MCF 10A (cell line): ENCODE measurements at regions not wholly inside any gene's neighbourhood (a gene's known extent, or its start where the extent isn't known, plus 50 kb on each side); places are given as distances from the start of the nearest gene placed in this dataset.

Source experiments
- BruUV-seq: library from RNA; stranded (reverse); fragments of 400-500 nt; replicated peaks from 2 replicates; lab custom pipeline; 2021; lab: Mats Ljungman, UMichigan
- CTCF ChIA-PET: fragments of 300-600 bp; sonication (Branson Sonifier 250); formaldehyde crosslinking; extraction: SDS; loops from one replicate; lab custom pipeline; 2021; ENCODE audit warnings: antibody characterized with exemption, inconsistent platforms; lab: Yijun Ruan, JAX
- POLR2A ChIA-PET: fragments of 300-600, 350-650 bp; sonication (Branson Sonifier 250); formaldehyde crosslinking; extraction: SDS; loops from one replicate; lab custom pipeline; 2020; ENCODE audit warnings: antibody characterized with exemption, inconsistent platforms; lab: Yijun Ruan, JAX
- DNase-seq: peaks from one replicate; pipeline ENCODE4 v3.0.0-alpha.2; 2018; ENCODE audit not compliant: unreplicated experiment
- H3K27ac Mint-ChIP-seq: one replicate; pipeline ENCODE4 v1.8.0; 2022; ENCODE audit warnings: mild to moderate bottlenecking, low read depth, mixed read lengths; ENCODE audit not compliant: unreplicated experiment
- H3K27me3 Mint-ChIP-seq: one replicate; pipeline ENCODE4 v1.8.0; 2022; ENCODE audit warnings: mixed read lengths; ENCODE audit not compliant: insufficient read depth, unreplicated experiment
- H3K36me3 Mint-ChIP-seq: one replicate; pipeline ENCODE4 v1.8.0; 2022; ENCODE audit warnings: mild to moderate bottlenecking, moderate library complexity, mixed read lengths; ENCODE audit not compliant: insufficient read depth, unreplicated experiment
- H3K4me1 Mint-ChIP-seq: one replicate; pipeline ENCODE4 v1.8.0; 2022; ENCODE audit warnings: mixed read lengths; ENCODE audit not compliant: insufficient read depth, unreplicated experiment
- H3K4me3 Mint-ChIP-seq: one replicate; pipeline ENCODE4 v1.8.0; 2022; ENCODE audit warnings: mild to moderate bottlenecking, moderate library complexity, mixed read lengths; ENCODE audit not compliant: unreplicated experiment
- H3K9me3 Mint-ChIP-seq: one replicate; pipeline ENCODE4 v1.8.0; 2022; ENCODE audit warnings: mixed read lengths; ENCODE audit not compliant: unreplicated experiment
- CTCF ChIP-seq: fragments of 200-600 bp; IDR thresholded peaks from one replicate; pipeline ENCODE4 v1.8.0; 2022; ENCODE audit warnings: antibody characterized with exemption, mild to moderate bottlenecking; ENCODE audit not compliant: unreplicated experiment
- intact Hi-C: fragments of 100-400 bp; cut with micrococcal nuclease; formaldehyde crosslinking; loops from 2 replicates; pipeline ENCODE4 v1.14.1; 2022

DNA sequence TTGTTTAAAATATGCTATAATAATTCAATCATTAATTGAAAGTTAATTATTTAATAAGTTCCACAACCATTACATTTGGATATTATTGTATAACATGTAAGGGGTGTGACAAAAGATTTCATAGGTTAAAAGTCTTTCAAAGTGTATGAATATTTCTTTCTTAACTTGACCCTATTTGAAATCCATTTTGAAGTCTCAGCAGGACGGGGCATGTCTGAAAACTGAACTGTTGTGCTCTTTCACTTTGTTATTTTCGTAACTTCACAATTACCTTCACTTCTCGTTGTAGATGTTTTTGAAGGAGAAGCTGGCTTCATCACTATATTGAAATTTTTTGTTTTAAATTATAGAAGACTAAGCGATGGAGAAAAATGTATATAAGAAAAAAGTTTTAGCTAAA lies 1775.7 kb downstream of the PCDH9 start:
- H3K27me3 Mint-ChIP-seq: no peaks in the 10 kb centered on the region
- TF ChIP-seq CTCF: no peak
- no peaks in the 10 kb centered on the region for H3K36me3 Mint-ChIP-seq
- no peak overlapping the region for H3K27ac Mint-ChIP-seq
- intact Hi-C loops: no loop called here
- no peak overlapping the region for H3K4me3 Mint-ChIP-seq
- POLR2A ChIA-PET: no interaction called here
- H3K4me1 Mint-ChIP-seq: no peaks in the 10 kb centered on the region
- DNase-seq: no peak
- no peaks in the 10 kb centered on the region for H3K9me3 Mint-ChIP-seq
- no TSS peak for BruUV-seq
- CTCF ChIA-PET: no interaction called here

DNA sequence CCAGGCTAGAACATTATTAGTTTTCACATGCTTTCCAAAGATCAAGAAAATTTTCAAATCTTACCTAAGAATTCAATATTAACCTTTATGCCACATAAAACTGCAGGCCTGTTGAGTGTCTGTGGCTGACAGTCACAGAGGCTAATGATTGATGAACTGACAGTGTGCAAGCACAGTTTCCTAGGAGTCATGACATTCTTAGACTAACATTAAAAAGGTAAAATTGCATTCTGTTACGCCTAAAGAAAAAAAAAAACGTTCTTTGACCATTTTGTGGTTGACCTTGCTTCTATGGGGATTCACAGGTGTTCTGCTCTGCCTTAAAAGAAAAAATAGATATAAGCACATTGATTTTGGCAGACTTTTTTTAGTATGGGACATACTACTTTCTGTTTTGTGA lies 1776.2 kb downstream of the PCDH9 start:
- ChIA-PET POLR2A (no interaction called here), CTCF (no interaction called here)
- H3K9me3 Mint-ChIP-seq: no peaks in the 10 kb centered on the region
- H3K4me3 Mint-ChIP-seq: no peak overlapping the region
- DNase-seq: no peak
- no peaks in the 10 kb centered on the region for H3K36me3 Mint-ChIP-seq
- no peaks in the 10 kb centered on the region for H3K4me1 Mint-ChIP-seq
- TF ChIP-seq CTCF: no peak
- intact Hi-C loops: no loop called here
- H3K27ac Mint-ChIP-seq: no peak overlapping the region
- BruUV-seq: no TSS peak
- H3K27me3 Mint-ChIP-seq: no peaks in the 10 kb centered on the region

- BruUV-seq: no TSS peak
- ChIA-PET POLR2A (interaction anchor here (0.9 kb wide), 1 partner anchor 14 kb away, joined by 3 read pairs; no protein-coding TSS in a partner anchor), CTCF (no interaction called here)
- H3K4me3 Mint-ChIP-seq: no peak overlapping the region
- H3K9me3 Mint-ChIP-seq: peaks cover 15% of the 10 kb centered on the region
- H3K27ac Mint-ChIP-seq: no peak overlapping the region
- no peak for DNase-seq
- intact Hi-C loops: no loop called here
- H3K4me1 Mint-ChIP-seq: no peaks in the 10 kb centered on the region
- no peaks in the 10 kb centered on the region for H3K27me3 Mint-ChIP-seq
- no peaks in the 10 kb centered on the region for H3K36me3 Mint-ChIP-seq
- TF ChIP-seq CTCF: no peak
Observed at GRCh38 chr13:65445340-65445739, 1784.8 kb downstream of the PCDH9 start.

- no peaks in the 10 kb centered on the region for H3K27me3 Mint-ChIP-seq
- BruUV-seq: no TSS peak
- no peak for DNase-seq
- H3K36me3 Mint-ChIP-seq: no peaks in the 10 kb centered on the region
- no peak overlapping the region for H3K4me3 Mint-ChIP-seq
- no peak for TF ChIP-seq CTCF
- POLR2A ChIA-PET: no interaction called here
- CTCF ChIA-PET: no interaction called here
- no peak overlapping the region for H3K27ac Mint-ChIP-seq
- no peaks in the 10 kb centered on the region for H3K9me3 Mint-ChIP-seq
- no peaks in the 10 kb centered on the region for H3K4me1 Mint-ChIP-seq
- intact Hi-C loops: no loop called here
Observed at GRCh38 chr13:65435590-65435989, 1794.5 kb downstream of the PCDH9 start.
